GM23248 (cell line): ENCODE measurements at regions not wholly inside any gene's neighbourhood (a gene's known extent, or its start where the extent isn't known, plus 50 kb on each side); places are given as distances from the start of the nearest gene placed in this dataset.

Experiments
- DNase-seq: peaks from one replicate; pipeline ENCODE4 v3.0.0-alpha.2; 2015
- H2AFZ ChIP-seq: fragments of 200-600 bp; sonication (generic); 2 replicates; pipeline ENCODE4 v1.6.1; 2016; ENCODE audit warnings: antibody characterized with exemption
- H3F3A ChIP-seq: fragments of 200-600 bp; sonication (generic); 2 replicates; pipeline ENCODE4 v1.6.1; 2016; ENCODE audit warnings: mild to moderate bottlenecking, antibody characterized with exemption, mixed run types; ENCODE audit not compliant: insufficient read depth
- H3K27ac ChIP-seq: fragments of 200-600 bp; sonication (generic); 2 replicates; pipeline ENCODE4 v1.5.1; 2016; ENCODE audit warnings: mild to moderate bottlenecking
- H3K27me3 ChIP-seq: fragments of 200-600 bp; sonication (generic); replicated peaks from 2 replicates; pipeline ENCODE4 v1.6.1; 2016; ENCODE audit warnings: mild to moderate bottlenecking; ENCODE audit not compliant: insufficient read depth
- H3K36me3 ChIP-seq: fragments of 200-600 bp; sonication (generic); 2 replicates; pipeline ENCODE4 v1.6.1; 2016; ENCODE audit warnings: low read depth, mild to moderate bottlenecking
- H3K4me1 ChIP-seq: fragments of 200-600 bp; sonication (generic); 2 replicates; pipeline ENCODE4 v1.6.1; 2016; ENCODE audit warnings: mild to moderate bottlenecking; ENCODE audit not compliant: insufficient read depth
- H3K4me2 ChIP-seq: fragments of 200-600 bp; sonication (generic); one replicate; pipeline ENCODE4 v1.6.1; 2016; ENCODE audit warnings: mild to moderate bottlenecking; ENCODE audit not compliant: unreplicated experiment
- H3K4me3 ChIP-seq: fragments of 200-600 bp; sonication (generic); 2 replicates; pipeline ENCODE4 v1.5.1; 2016; ENCODE audit warnings: mild to moderate bottlenecking
- H3K79me2 ChIP-seq: fragments of 200-600 bp; sonication (generic); 2 replicates; pipeline ENCODE4 v1.6.1; 2016; ENCODE audit warnings: mild to moderate bottlenecking; ENCODE audit not compliant: insufficient read depth
- H3K9ac ChIP-seq: fragments of 200-600 bp; sonication (generic); 2 replicates; pipeline ENCODE4 v1.6.1; 2016; ENCODE audit warnings: mild to moderate bottlenecking
- H3K9me2 ChIP-seq: fragments of 200-600 bp; sonication (generic); 2 replicates; pipeline ENCODE4 v1.6.1; 2016; ENCODE audit warnings: mixed run types, mild to moderate bottlenecking, moderate library complexity; ENCODE audit not compliant: insufficient read depth
- H3K9me3 ChIP-seq: fragments of 200-600 bp; sonication (generic); one replicate; pipeline ENCODE4 v1.6.1; 2017; ENCODE audit warnings: low read depth
- H4K20me1 ChIP-seq: fragments of 200-600 bp; sonication (generic); 2 replicates; pipeline ENCODE4 v1.6.0; 2016; ENCODE audit not compliant: insufficient read depth
- EZH2 ChIP-seq: fragments of 200-600 bp; sonication (generic); IDR thresholded peaks from 2 replicates; pipeline ENCODE4 v1.6.1; 2018; ENCODE audit warnings: antibody characterized with exemption, mild to moderate bottlenecking; ENCODE audit not compliant: insufficient read depth, poor library complexity, severe bottlenecking
- EZH2phosphoT487 ChIP-seq: fragments of 200-600 bp; sonication (generic); IDR thresholded peaks from 2 replicates; pipeline ENCODE4 v1.6.1; 2018; ENCODE audit warnings: antibody characterized with exemption, moderate library complexity, mild to moderate bottlenecking, low read depth; ENCODE audit not compliant: insufficient read depth
- WGBS, 2 experiments: methylation state at CpG; one replicate each; pipeline ENCODE4 v1.1.6; 2015 to 2017; ENCODE audit warnings: low lambda C conversion rate in 2 of 2, low coverage in 1 of 2; ENCODE audit errors: missing lambda C conversion rate in 2 of 2; 5-methylcytosine and 5-hydroxymethylcytosine counted together
- in situ Hi-C: fragments of 300-500 bp; cut with MboI; formaldehyde crosslinking; loops from 2 replicates; pipeline ENCODE4 v1.15.0; 2020

DNA sequence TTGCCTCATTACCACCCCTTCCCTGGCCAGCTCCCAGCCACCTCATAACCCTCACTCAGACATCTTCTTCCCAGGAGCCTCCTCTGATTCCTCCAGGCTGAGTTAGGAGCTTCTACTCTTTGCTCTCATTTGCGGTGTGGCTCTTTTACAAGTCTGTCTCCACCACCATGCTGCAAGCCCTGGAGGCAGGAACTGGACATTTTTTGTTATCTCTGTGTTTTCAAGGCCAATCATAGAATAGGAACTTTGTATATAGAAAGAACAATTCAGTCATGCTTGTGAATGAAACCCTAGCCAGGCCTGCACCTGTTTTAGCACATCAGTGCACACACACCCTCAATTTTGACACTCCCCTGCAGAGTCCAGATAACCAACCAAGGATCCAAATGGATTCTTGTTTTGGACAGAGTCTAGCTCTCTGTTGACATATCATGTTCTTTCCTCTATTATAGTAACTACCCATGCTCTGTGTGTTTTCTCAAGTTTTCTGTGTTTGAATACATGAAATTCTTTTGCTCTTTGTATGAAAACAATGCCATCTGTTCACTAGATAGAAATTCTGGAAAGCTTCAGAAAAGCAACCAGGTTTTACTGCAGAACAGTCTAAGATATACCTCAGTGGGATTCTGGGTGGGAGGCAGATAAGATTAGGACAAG, 60.9 kb upstream of the ZNF648 start:
- H3K4me3 ChIP-seq = no peak overlapping the region
- no peak overlapping the region for H3K4me2 ChIP-seq
- H3F3A ChIP-seq = no peaks in the 10 kb centered on the region
- no peak overlapping the region for H3K27ac ChIP-seq
- H3K9ac ChIP-seq = no peak overlapping the region
- DNase-seq = no peak
- no peaks in the 10 kb centered on the region for H3K9me2 ChIP-seq
- TF ChIP-seq EZH2 (no peak), EZH2phosphoT487 (no peak)
- no peaks in the 10 kb centered on the region for H3K4me1 ChIP-seq
- no peaks in the 10 kb centered on the region for H3K36me3 ChIP-seq
- H4K20me1 ChIP-seq = no peaks in the 10 kb centered on the region
- no peak overlapping the region for H2AFZ ChIP-seq
- no peaks in the 10 kb centered on the region for H3K79me2 ChIP-seq
- 0 out of 2 replicates have a peak, but pooled peaks cover 8% of the 10 kb centered on the region for H3K27me3 ChIP-seq
- 78 to 84% methylated on average over 1 of the region's 1 CpG for WGBS, 2 experiments
- in situ Hi-C loops = no loop called here
- no peaks in the 10 kb centered on the region for H3K9me3 ChIP-seq

DNA sequence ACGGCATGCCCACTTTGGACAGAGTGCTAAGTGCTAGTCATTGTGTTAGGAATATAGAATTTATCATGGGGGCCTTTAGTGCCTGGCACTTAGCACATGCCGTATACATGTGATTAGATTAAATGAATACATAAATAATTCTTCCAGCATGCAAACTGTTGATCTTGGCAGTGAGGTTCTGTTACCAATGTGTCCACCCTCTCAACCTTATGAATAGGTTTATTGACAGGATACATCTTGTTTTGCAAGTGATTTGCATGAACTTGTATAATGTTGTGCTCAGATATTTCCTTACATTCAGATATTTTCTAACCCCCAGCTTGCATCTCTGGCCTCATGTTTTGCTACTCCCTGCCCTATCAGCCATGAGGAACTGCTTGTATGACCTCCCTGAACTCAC, 60.3 kb upstream of the ZNF648 start:
- no peak overlapping the region for H3K9ac ChIP-seq
- no peaks in the 10 kb centered on the region for H3K36me3 ChIP-seq
- H3K4me1 ChIP-seq = no peaks in the 10 kb centered on the region
- H3K9me2 ChIP-seq = no peaks in the 10 kb centered on the region
- 0 out of 2 replicates have a peak, but pooled peaks cover 10% of the 10 kb centered on the region for H3K27me3 ChIP-seq
- no peaks in the 10 kb centered on the region for H4K20me1 ChIP-seq
- no peak overlapping the region for H3K4me3 ChIP-seq
- no peaks in the 10 kb centered on the region for H3K9me3 ChIP-seq
- 83 to 85% methylated on average over 2 of the region's 2 CpGs for WGBS, 2 experiments
- no peaks in the 10 kb centered on the region for H3K79me2 ChIP-seq
- TF ChIP-seq EZH2 (no peak), EZH2phosphoT487 (no peak)
- H3K27ac ChIP-seq = no peak overlapping the region
- in situ Hi-C loops = no loop called here
- H3F3A ChIP-seq = no peaks in the 10 kb centered on the region
- no peak for DNase-seq
- H3K4me2 ChIP-seq = no peak overlapping the region
- no peak overlapping the region for H2AFZ ChIP-seq

DNA sequence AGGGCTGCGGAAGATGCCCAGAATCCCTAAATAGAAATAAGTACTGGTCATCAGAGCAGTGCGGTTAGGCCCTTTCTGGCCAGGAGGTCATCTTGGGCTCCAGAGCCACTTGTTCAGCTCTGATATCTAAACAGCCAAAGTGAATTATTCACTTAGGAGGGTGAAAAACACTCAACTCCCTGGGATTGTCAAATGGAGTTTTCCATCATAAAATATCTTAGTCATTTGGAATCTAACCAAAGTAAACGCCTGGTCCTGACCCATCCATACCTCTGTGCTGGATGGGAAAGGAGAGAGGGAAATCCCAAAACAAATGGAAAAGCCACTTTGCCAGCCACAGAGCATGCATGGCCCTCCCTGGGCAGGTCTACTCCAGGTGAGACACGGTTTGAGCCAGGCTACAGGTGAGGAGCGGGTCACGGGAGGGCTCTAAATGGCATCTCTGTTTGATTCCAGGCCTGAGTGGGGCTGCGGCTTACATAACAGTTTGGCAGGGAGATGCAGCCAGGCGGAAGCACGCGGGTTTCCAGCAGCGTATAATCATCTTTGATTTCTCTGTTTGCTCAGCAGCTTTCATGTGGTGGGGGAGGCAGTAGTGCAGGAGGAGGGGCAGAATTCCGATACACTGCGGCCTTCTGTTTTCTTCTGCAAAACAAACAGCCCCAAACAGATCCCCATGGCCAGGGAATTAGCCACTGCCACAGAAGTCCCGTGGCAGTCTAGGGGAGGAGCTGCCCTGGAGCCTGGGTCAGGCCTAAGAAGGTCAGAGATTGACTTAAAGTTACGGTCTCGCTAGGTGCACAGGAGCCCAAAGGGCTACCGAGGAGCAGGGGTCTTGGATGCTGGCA, 59.1 kb upstream of the ZNF648 start:
- Histone ChIP-seq H3K27ac (no peak overlapping the region), H2AFZ (no peak overlapping the region), H3K36me3 (no peaks in the 10 kb centered on the region), H3K79me2 (no peaks in the 10 kb centered on the region), H3K9me3 (no peaks in the 10 kb centered on the region), H3K4me2 (no peak overlapping the region), H3F3A (no peaks in the 10 kb centered on the region), H3K27me3 (0 out of 2 replicates have a peak, but pooled peaks cover 10% of the 10 kb centered on the region), H4K20me1 (no peaks in the 10 kb centered on the region), H3K4me1 (no peaks in the 10 kb centered on the region), H3K4me3 (no peak overlapping the region), H3K9me2 (no peaks in the 10 kb centered on the region), H3K9ac (no peak overlapping the region)
- TF ChIP-seq EZH2 (no peak), EZH2phosphoT487 (no peak)
- in situ Hi-C loops = no loop called here
- DNase-seq = no peak
- WGBS, 2 experiments = 65 to 69% methylated on average over 17 of the region's 17 CpGs

DNA sequence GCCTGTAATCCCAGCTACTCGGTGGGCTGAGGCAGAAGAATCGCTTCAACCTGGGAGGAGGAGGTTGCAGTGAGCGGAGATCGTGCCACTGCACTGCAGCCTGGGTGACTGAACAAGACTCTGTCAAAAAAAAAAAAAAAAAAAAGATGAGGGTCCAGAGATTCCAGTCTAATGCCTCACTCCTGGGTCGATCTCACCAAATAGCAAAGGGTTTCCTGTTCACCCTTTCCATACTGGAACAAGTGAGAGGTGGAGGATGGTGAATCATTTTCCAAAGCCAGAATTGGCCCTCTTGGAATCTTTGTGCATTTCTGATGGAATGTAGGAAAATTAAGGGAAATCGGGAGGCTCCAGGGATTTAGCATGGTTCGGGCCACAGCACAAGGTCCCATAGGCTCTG, 58.1 kb upstream of the ZNF648 start:
- Histone ChIP-seq H3K79me2 (no peaks in the 10 kb centered on the region), H3K9me2 (no peaks in the 10 kb centered on the region), H3K27ac (no peak overlapping the region), H3K27me3 (0 out of 2 replicates have a peak, but pooled peaks cover 10% of the 10 kb centered on the region), H3K9ac (no peak overlapping the region), H3K4me2 (no peak overlapping the region), H2AFZ (no peak overlapping the region), H3F3A (no peaks in the 10 kb centered on the region), H3K4me1 (no peaks in the 10 kb centered on the region), H3K9me3 (no peaks in the 10 kb centered on the region), H3K4me3 (no peak overlapping the region), H3K36me3 (no peaks in the 10 kb centered on the region), H4K20me1 (no peaks in the 10 kb centered on the region)
- DNase-seq = no peak
- in situ Hi-C loops = no loop called here
- 48 to 55% methylated on average over 7 of the region's 7 CpGs for WGBS, 2 experiments
- TF ChIP-seq EZH2 = no peak
- no peak for TF ChIP-seq EZH2phosphoT487
